ENCODE measurements at regions not wholly inside any gene's neighbourhood (a gene's known extent, or its start where the extent isn't known, plus 50 kb on each side); places are given as distances from the start of the nearest gene placed in this dataset.
"Not testable (repeated sequence)": the region's sequence is repeated elsewhere in the genome, so short reads cannot be mapped to it uniquely, and the experiment has no call there.

GRCh38 chr6:55954436-55954835, 79.0 kb upstream of the BMP5 start:
- DNase-seq = no peak

GRCh38 chr6:55953335-55953734, 77.9 kb upstream of the BMP5 start:
- no peak for DNase-seq

DNA sequence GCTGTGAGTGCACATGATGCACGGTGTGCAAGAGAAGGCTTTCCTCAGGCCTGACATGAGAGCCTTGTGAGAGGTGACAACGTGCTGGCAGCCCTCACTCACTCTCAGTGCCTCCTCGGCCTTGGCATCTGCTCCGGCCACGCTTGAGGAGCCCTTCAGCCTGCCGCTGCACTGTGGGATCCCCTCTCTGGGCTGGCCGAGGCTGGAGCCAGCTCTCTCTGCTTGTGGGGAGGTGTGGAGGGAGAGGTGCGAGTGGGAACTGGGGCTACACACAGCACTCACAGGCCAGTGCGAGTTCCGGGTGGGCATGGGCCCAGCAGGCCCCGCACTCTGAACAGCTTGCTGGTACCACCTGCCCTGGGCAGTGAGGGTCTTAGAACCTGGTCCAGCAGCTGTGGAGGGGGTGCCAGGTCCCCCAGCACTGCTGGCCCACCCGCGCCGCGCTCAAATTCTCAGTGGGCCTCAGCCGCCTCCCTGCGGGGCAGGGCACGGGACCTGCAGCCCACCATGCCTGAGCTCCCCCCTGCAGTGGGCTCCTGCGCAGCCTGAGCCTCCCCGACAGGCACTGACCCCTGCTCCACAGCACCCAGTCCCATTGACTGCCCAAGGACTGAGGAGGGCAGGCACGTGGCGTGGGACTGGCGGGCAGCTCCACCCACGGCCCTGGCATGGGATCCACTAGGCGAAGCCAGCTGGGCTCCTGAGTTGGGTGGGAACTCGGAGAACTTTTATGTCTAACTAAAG, 74.9 kb upstream of the BMP5 start:
- DNase-seq = no peak

DNA sequence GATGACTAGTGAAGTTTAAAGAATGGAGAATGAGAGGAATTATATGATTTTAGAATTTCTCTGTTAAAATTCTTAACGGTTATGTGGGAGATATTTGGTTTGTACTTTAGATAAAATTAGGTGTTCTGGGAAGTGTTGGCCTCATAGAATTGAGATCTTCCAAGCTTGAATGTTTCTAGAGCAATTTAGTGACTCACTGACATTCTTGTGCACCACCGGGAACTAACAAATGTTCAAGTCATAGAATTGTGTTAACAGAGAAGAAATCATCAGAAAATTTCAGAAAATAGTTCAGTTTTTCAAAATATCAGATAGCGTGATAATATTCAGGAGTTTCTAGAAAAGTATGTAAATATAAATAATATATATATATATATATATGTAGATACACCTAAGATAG, 67.9 kb upstream of the BMP5 start:
- no peak for DNase-seq

GRCh38 chr6:55941702-55942101, 66.3 kb upstream of the BMP5 start:
- no peak for DNase-seq

DNA sequence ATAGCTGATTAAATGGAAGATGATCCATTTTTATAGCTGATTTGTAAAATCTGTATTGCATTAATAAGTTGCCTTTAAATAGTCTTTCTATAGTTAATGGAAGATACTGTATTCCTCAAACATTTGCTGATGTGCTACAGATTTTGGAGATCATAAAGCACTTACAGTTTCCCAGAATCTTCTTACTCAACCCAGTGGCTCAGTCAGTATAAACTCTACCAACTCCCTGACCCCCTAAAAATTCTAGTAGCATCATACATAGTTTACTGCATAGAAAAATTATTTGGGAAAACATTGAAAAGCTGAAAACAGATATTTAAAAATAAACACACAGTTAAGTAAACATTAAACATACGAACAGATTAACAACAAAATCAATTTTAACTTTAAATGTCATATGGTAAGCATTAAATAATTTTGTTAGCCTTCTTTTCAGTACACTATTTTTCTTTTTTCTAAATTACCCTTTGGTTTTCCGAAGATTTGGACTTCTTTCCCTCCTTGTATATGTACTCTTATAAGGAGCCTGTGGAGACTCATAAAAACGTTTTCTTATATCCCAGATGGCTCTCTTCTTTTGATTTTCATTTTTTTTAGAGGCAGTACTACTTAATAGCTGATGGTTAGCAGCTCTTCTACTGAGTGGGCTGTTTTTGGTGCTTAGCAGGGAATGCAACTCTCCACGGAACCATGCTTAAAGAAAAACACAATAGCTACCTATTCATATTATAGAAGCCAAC, 62.7 kb upstream of the BMP5 start:
- DNase-seq = no peak

GRCh38 chr6:55937261-55937947, 62.0 kb upstream of the BMP5 start:
- no peak for DNase-seq

DNA sequence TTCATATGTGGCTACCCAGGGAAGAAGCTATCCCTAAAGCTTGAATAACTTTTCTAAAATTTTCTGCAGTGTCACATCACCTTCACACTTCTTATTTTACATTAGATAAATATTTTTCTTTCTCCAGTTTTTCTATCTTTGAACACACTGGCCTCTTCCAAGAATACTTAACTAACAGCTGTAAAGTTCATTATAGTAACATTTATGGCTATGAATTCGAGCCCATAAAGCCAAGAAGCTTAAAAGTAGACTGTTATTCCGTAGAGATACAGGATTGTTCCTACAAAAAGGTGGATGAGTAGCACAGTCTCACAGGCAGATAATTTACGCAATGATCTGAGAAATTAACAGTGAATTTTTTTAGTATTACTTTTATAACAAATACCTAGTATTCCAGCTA, 55.7 kb upstream of the BMP5 start:
- no peak for DNase-seq

- DNase-seq = not testable (repeated sequence)
Observed at GRCh38 chr6:55927713-55928112, 52.3 kb upstream of the BMP5 start.

GRCh38 chr6:55925292-55925691, 49.9 kb upstream of the BMP5 start:
- no peak for DNase-seq

All from activated CD4-positive, alpha-beta T cell treated with anti-CD3 and anti-CD28 coated beads, Interleukin-10, Interleukin-2, amounts not matched to agents 100 ng/mL and 50 ng/mL, durations not matched to agents 16 hours and 8 hours (primary cell).